ENCODE measurements at regions not wholly inside any gene's neighbourhood (a gene's known extent, or its start where the extent isn't known, plus 50 kb on each side); places are given as distances from the start of the nearest gene placed in this dataset.

- TF ChIP-seq, protein P1, sequence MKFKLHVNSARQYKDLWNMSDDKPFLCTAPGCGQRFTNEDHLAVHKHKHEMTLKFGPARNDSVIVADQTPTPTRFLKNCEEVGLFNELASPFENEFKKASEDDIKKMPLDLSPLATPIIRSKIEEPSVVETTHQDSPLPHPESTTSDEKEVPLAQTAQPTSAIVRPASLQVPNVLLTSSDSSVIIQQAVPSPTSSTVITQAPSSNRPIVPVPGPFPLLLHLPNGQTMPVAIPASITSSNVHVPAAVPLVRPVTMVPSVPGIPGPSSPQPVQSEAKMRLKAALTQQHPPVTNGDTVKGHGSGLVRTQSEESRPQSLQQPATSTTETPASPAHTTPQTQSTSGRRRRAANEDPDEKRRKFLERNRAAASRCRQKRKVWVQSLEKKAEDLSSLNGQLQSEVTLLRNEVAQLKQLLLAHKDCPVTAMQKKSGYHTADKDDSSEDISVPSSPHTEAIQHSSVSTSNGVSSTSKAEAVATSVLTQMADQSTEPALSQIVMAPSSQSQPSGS (IDR thresholded peaks at IDR 0.05; ENCODE audit: low read length) = no peak
Measured at GRCh38 chr3:11724615-11725339, 81.1 kb upstream of the VGLL4 start (continued).
